Left lobe of liver (tissue), 2 donors: ENCODE measurements at regions not wholly inside any gene's neighbourhood (a gene's known extent, or its start where the extent isn't known, plus 50 kb on each side); places are given as distances from the start of the nearest gene placed in this dataset.
"Not testable (repeated sequence)": the region's sequence is repeated elsewhere in the genome, so short reads cannot be mapped to it uniquely, and the experiment has no call there.

Experiments
- ATAC-seq: fragments of 200-7000 bp; cut with Tn5 transposase; one replicate; pipeline ENCODE4 v1.9.1; 2020; ENCODE audit warnings: mild to moderate bottlenecking, moderate library complexity
- DNase-seq: peaks from one replicate; pipeline ENCODE4 v3.0.0-alpha.2; 2020; ENCODE audit warnings: low spot score
- donor health status: DM: no; HTN: no; CAD: no; lungs with moderate emphysema.
- donor health status: DM: no; HTN: yes; CAD: no.

DNA sequence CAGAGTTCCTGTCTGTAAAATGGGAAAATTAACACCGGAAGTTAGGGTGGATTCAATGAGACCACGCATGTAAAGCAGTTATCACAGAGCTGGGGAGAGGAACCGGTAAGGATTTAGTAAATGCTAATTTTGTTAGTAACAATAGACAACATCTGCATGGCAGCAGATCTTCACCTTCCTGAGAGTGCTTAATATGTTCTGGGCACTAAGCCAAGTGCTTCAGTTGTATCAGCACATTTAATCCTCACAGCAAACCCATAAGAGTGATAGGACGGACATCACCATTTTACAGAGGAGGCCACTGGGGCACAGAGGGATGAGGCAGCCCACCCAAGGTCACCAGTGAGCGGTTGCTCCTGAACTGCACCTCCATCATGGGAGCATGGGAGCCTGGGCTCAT is 189.4 kb downstream of the WNT5A start:
- ATAC-seq = no peak
- DNase-seq = no peak

DNA sequence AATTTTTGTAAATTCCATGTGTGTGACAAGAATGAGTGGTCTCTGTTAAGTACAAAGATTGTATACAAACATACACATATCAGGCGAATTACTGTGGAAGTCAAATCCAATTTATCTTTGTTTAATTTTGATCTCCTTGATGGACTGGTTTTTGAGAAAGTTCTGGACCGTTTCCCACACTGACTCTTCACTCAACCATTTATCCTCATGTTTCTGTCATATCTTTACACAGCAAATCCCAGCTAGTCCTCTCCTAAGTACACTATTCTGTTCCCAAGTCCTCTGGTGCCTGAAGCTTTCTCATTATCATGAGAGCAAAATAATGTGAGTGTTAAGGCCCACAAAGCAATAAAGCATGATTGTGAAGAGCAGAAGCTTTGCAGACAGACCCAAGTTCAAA is 189.9 kb downstream of the WNT5A start:
- no peak for ATAC-seq
- no peak for DNase-seq

DNA sequence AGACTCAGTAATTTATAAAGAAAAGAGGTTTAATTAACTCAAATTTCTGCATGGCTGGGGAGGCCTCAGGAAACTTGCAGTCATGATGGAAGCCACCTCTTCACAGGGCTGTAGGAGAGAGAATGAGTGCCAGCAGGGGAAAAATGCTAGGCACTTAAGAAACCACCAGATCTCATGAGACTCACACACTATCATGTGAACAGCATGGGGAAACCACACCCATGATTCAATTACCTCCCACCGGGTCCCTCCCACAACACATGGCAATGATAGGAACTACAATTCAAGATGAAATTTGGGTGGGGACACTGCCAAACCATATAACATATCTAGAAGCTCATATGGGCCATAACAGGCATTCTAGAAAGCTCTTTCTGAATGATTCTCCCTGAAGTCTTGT is 190.3 kb downstream of the WNT5A start:
- ATAC-seq (no peak), DNase-seq (no peak)

DNA sequence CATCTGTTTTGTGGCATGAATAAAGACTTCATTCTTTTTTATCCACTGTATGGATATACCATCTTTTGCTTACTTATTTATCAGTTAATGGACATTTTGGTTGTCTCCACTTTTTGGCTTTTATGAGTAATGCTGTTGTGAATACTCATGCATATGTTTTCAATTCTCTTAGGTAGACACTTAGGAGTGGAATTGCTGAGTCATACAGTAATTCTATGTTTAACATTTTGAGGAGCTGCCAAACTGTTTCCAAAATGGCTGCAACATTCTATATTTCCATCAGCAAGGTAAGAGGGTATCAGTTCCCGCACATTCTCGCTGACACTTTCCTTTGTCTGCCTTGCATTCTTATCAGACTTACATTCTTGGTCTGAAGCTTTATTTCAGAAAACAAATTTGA is 191.1 kb downstream of the WNT5A start:
- DNase-seq (no peak), ATAC-seq (no peak)

DNA sequence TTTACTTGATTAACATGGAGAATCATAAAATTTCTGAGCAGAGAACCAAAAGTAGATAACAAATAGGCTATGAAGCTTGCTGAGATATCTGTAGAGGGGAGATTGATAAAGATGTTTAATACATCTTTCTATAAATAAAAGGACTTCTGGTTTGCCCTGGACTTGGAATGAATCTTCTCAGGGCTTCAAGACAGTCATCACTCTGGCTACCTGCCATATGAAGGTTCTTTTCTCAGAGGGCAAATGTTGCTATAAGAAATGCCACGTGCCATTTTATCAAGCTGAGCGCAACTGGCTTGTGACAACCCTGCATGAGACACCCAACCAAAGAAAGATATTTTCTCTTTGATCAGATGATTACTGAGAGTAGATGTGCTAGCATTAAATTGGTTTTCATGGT is 192.5 kb downstream of the WNT5A start:
- ATAC-seq (no peak), DNase-seq (no peak)

DNA sequence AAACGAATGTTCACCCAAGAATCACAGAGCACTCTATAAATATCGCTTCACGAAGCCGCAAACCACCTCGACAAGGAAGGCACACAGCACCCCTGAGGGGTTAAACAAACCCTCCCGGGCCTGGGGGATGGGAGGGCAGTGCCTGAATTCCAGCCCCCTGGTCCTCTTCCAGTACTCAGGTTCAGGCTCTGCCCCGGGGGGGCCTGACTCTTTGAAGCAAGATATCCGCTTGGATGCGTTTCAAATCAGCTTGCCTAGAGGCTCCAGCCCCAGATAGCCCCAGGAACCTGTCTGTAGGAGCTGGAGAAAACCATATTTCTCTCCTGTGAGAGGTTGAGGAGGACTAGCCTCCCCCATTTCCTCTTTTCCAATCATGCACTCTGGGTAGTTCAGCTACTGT is 194.7 kb downstream of the WNT5A start:
- DNase-seq (no peak), ATAC-seq (no peak)

DNA sequence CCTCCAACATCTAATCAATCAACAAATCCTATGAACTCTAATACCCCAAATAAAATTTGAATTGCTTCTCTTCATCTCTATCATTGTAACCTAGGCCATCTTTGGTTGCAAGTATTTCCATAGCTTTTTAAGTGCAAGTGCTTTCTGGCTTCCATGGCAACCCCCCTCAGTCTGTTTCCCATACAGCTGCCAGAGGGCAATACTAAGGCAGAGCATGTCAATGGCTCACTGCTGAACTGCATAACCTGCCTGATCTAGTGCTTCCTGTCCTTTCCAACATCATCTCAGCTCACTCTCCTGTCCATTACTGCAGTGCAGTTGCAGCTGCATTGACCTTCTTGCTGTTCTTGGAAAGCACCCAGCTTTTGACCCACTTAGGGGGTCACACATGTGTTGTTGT is 198.4 kb downstream of the WNT5A start:
- no peak for ATAC-seq
- no peak for DNase-seq

DNA sequence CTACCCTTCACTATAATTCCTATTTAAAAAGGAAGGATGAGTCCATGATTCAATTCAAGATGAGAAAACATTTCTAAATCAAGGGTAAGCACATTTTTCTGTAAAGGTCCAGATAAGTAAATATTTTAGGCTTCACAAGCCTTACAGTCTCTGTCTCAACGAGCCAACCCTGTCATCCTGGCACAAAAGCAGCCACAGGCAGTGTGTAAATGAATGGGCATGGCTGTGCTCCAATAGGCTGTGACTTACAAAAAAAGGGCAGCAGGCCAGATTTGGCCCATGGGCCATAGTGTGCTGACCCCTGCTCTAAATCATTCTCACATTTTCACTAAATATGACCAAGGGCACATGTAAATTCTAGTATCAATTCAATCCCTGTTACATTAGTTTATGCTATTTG is 200.4 kb downstream of the WNT5A start:
- DNase-seq (no peak), ATAC-seq (no peak)

DNA sequence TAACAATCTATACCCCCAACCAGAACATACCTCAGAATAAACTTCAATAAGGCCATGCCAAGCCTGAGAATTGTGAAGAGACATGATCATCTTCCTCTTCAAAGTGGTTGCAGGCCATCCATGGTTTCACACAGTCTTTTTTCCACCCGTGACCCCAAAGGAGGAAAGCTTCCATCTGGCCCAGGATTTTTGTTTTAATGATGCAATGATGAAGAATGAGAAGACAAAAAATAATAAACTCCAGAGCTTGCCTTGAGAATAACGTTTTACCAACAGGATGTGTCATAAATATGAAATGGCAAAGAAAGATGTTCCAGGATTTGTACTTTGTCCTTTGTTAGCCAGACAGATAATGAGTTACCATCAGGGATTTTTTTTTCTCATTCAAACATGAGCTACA is 201.9 kb downstream of the WNT5A start:
- ATAC-seq = no peak
- no peak for DNase-seq

DNA sequence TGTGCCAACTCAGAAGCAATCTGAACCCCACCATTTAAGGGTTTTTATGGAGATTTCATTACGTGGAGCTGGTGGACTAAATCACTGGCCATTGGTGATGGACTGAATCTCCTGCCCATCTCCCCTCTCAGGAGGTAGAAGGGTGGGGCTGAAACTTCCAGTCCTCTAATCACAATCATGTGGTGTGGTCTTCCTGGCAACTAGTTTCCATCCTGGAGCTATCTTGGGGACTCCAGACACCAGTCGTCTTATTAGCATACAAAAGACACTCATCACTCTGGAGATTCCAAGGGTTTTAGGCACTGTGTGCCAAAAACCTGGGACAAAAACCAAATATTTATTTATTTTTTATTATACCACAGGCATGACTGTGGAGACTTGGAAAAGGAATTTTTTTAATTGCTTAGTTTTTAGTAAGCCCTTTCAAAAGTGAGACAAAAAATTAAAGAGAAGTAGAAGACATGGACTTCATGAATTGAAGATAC is 203.6 kb downstream of the WNT5A start:
- no peak for ATAC-seq
- no peak for DNase-seq

DNA sequence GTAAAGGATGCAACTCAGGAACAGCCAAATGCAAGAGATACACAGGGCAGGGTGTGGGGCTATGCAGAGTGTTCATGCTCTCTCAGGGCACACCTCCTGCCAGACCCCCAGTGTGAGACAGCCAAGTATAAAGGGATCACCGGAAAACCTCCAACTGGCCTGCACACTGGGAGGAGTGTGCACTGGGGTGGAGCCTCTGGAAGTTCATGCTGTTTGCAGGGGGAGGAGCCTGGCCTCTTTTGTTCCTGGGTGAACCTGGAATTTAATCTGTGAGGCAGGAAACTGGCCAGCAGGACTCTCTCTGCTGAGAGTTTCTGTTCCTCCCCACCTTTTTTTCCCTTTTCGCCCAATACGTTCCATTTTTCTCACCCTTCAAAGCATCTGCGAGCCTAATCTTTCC is 204.1 kb downstream of the WNT5A start:
- DNase-seq (no peak), ATAC-seq (no peak)

DNA sequence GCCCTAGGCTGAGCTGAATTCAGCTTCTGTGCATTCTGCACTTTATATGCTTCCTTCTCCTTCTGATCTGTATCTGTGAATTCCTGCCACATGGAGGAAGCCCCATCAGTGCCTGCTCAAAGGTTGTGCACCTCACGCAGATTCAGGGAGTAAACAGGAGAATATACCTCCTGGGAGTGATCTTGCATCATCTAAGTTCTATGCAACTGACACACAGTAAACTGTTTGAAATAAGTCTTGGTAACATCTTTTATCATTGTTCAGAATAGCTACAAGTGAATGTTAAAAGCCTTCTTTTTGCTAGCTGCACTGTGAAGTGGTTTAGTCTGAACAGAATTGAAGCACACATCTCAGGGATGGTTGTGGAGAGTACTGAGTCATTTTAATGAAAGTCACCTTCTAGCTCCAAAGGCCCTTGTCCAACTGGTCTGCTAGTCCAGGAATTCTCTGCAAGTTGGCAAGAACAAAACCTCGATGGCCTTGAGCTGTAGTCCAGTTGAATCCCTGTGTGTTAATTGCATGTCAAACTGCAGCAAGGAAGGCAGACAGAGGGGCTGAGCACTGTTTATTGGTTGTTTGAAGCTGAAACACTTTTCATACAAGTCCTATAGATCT is 215.0 kb downstream of the WNT5A start:
- ATAC-seq (no peak), DNase-seq (no peak)

DNA sequence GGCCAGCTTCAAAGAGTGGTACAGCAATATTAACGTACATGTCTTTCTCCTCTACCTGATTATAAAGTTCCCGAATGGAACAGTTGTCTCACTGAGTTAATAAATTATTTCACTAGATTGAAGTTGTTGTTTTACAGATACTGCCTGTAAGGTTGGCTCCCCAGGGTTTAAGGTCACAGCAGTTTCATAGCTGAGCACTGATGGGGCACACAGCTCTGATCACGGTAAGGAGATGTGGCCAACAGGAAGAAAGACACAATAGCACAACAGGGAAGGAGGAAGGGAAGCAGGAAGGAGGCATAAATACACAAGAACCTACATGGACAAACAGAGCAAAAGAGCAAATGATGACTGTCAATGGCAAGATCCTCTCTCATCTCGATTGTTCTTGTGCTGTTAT is 215.6 kb downstream of the WNT5A start:
- ATAC-seq (no peak), DNase-seq (no peak)

DNA sequence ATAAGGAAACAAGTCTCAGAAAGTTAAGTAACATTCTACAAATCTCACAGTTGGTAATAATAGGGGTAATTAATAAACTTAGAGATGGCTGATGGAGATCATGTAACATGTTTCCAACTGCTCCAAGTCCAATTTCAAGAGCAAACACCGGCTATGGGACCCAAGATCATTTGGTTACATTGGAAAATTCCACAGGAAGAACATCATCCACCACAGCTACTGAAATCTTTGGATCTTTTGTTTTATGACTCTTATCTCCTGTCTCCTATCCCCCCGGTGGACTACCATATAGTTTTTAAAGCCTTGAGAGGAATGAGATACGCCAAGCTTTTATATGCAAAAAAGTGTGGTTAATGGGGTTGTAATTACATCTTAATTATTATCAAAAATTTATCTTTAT is 216.1 kb downstream of the WNT5A start:
- DNase-seq = no peak
- no peak for ATAC-seq

DNA sequence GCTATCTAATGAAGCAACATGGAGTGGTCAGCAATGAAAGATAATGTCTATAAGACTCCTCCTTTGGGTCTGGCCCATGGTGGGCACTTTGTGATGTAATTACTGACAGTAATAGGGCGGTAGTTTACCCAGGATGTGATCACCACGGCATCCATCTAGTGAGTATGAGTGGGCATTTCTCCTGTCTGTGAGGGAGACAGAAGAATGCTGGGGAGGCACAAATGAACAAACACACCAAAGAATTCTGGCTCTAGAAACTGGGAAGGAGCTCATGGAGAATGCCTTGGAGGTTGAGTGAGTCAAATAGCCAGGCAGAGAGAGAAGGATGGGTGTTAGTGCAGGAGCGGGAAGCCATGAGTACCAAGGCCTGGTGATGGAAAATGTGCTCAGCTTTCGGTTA is 217.5 kb downstream of the WNT5A start:
- DNase-seq = no peak
- ATAC-seq = no peak

DNA sequence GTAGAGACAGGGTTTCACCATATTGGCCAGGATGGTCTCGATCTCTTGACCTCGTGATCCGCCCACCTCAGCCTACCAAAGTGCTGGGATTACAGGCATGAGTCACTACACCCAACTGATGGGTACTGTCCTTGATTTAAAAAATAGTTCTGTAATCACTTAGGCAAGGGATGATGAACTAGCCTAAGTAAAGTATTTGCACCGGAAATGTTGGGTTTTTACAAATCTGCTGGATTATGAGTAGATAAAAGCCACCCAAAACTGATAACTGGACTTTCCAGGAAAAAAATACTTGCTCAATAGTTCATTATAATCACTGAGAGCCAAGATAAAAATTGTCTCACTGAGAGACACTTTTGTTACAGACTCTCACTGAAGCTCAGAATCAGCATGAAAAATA is 218.0 kb downstream of the WNT5A start:
- ATAC-seq (no peak), DNase-seq (no peak)

DNA sequence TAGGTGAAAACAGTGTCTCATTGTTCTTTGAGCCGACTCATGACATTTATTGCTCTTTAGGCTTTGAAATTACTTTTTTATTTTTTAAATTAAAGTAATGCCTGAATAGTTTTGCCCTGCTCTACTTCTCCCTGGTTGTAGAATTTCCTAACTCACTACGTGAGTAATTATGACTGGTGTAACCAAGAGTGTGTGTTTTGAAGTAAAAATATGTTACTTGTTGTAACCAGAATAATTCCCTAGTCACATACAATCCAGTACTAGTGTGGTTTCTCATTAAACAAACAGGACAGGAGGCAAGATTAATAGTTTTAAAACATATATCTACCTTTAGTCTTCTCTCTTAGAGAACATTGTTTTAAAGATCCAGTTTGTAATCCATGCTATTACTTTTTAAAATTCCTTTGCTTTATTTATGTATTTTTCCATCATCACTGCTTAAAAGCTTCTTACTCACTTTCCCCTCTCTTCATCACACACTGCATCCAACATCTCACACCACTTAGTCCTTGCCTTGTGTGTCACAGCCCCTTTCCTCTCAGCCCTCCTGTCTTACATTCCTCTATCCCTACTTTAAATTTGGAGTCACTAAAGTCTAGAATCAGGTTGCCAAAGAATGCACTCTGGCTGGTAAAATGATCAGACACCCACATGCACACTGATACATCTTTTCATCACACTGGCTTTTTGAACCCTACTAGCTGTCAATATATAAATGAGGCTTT is 219.7 kb downstream of the WNT5A start:
- DNase-seq = no peak
- ATAC-seq = no peak

DNA sequence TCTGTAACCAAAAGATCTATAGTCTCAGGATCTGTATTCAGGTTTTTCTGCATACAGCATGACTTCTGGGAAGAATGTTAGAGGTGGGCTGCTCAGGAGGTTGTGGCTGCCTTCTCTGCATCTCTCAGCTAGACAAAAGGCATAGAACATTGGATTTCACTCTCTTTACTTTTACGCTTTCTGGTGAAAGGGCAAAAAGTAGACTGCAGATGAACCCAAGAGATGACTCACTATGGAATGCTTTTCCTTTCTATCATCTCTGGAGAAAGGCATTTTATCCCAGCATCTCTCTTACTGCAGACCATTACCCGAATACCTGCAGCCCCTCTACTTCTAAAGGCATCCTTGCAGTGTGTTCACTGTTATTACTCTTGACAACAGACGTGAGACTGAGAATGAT is 222.2 kb downstream of the WNT5A start:
- ATAC-seq (no peak), DNase-seq (no peak)

DNA sequence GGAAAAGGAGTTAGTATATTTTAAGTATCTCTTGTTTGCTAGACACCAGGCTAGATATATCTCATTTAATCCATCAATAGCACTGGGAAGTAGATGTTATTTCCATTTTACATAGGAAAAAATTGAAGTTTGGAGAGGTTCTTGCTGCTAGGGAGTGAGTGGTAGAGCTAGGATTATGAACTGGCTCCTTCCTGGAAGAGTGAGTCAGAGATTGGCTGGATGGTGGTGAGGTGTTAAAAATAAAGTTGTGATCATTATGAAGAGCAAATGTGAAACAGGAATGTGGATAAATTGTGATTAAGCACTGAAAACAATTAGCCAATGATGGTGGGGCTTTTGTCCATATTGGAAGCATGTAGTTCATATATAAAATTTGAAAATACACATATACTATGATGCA is 234.2 kb downstream of the WNT5A start:
- no peak for DNase-seq
- ATAC-seq = no peak

DNA sequence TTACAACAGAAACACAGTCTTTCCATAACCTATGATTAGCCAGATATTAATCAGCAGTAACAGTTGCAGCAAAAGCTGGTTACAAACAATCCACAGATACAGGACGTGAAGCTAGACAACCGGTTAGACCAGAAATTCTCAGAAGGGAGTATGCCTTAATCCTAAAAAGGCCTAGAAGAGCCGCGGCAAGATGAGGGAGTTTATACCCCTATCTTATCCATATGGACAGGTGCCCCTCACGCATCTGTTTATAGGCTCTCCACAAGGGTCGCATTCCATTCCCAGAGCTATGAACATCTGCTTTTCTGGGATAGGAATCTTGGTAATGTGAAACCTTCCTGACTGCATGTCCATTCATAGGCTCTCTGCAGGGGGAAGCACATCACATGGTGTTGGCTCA is 237.9 kb downstream of the WNT5A start:
- not testable (repeated sequence) for DNase-seq, ATAC-seq

DNA sequence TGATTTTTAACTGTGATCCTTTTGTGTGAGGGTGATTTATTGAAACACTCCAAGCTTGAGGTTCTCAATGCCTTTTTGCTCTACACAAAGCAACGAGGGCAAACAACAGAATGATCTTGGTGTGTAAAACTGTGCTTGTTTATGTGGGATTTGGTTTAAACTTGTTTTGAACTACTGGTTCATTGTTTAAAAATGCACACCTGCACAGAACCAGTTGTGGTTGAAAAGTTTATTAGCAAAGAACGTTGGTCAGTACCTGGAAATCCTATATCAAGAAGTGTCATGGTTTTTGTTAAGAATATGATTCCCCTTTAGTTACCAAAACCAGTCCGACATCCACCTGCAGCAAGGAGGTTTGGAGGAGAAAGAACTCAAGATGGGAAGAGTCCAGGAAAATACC is 239.4 kb downstream of the WNT5A start:
- ATAC-seq = no peak
- no peak for DNase-seq

DNA sequence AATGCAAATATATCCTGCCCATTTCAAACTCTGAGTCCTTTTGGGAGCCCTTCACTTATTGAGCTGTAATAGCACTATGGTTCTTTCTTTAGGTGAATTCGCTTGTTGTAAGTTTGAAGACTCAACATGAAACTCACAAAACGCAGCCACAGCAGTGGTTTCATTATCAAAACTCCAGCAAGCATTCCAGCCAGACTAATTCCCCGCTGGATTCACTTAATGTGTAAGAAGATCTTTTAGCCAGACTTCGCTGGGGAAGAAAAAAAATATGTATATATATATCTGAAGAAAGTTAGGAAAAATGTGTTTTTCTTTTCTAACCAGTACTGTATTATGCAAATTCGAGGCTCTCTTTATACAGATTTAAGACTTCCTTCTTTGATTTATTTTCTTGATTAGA is 241.1 kb downstream of the WNT5A start:
- DNase-seq (no peak), ATAC-seq (no peak)

DNA sequence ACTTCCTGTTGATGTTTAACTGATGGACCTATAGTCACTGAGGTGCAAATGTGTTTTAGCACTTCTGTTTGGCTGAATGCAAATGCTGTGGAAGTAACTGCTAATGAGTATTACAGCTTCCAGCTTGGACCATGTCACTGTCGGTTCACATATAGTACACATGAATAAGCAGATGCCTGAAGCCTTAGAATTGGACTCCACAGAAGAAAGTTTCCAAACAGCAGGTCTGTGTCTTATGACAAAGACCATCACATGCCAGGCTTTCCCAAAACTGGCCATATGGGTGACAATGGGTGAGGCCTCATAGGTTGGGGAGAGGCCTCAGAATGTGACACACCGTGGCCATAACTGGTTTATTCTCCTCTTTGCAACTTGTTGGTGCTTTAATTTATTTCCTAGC is 241.8 kb downstream of the WNT5A start:
- DNase-seq (no peak), ATAC-seq (no peak)
